ENCODE measurements at regions not wholly inside any gene's neighbourhood (a gene's known extent, or its start where the extent isn't known, plus 50 kb on each side); places are given as distances from the start of the nearest gene placed in this dataset.

DNA sequence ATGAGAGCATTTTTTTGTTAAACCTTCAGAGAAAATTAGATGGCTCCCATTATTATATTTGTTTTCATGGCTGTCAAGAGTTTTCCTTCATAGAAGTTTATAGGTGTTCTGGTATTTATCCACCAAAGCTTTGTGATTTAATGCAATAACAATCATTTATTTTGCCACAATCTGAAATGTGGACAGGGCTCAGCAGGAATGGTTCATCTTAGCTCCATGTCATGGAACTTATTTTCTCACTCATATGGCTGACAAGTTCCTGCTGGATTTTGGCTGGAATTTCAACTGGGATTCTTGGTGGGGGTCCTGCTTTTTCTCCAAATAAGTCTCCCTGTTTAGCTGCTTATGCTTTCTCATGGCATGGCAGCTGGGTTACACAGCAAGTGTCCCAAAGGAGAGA is 876.7 kb downstream of the QKI start:
- TF ChIP-seq, protein P1, sequence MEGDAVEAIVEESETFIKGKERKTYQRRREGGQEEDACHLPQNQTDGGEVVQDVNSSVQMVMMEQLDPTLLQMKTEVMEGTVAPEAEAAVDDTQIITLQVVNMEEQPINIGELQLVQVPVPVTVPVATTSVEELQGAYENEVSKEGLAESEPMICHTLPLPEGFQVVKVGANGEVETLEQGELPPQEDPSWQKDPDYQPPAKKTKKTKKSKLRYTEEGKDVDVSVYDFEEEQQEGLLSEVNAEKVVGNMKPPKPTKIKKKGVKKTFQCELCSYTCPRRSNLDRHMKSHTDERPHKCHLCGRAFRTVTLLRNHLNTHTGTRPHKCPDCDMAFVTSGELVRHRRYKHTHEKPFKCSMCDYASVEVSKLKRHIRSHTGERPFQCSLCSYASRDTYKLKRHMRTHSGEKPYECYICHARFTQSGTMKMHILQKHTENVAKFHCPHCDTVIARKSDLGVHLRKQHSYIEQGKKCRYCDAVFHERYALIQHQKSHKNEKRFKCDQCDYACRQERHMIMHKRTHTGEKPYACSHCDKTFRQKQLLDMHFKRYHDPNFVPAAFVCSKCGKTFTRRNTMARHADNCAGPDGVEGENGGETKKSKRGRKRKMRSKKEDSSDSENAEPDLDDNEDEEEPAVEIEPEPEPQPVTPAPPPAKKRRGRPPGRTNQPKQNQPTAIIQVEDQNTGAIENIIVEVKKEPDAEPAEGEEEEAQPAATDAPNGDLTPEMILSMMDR (IDR thresholded peaks at IDR 0.05) = no peak
- TF ChIP-seq POLR2A (IDR thresholded peaks at IDR 0.05) (no peak), POLR2AphosphoS5 (IDR thresholded peaks at IDR 0.05) (no peak)
